Activated CD4-positive, alpha-beta T cell treated with anti-CD3 and anti-CD28 coated beads, Interleukin-2, Interleukin-4, amounts not matched to agents 100 ng/mL and 50 ng/mL, durations not matched to agents 16 hours and 8 hours (primary cell): ENCODE measurements at regions not wholly inside any gene's neighbourhood (a gene's known extent, or its start where the extent isn't known, plus 50 kb on each side); places are given as distances from the start of the nearest gene placed in this dataset.
"Not testable (repeated sequence)": the region's sequence is repeated elsewhere in the genome, so short reads cannot be mapped to it uniquely, and the experiment has no call there.

Experiments used
- DNase-seq: peaks from one replicate; pipeline ENCODE4 v3.0.0-alpha.2; 2020; ENCODE audit warnings: low spot score

DNA sequence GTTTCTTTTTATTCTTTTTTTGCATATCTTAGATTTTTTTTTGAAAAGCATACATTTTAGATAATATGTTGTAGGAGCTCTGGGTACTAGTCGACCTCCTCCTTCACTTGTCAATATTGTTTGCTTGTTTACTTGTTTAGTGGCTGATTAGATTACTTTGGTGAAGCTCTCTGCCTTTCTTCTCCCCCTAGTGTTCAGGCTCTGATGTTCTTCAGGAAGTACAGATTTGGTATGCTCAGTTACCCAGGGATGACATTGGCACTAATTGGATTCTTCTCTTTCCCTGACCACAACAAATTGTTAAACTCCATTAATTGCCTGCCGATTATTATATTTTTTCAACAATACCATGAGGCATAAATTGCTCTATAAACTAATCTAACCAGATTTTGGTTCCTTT lies 491.2 kb downstream of the SUCLG1 start:
- DNase-seq = no peak

DNA sequence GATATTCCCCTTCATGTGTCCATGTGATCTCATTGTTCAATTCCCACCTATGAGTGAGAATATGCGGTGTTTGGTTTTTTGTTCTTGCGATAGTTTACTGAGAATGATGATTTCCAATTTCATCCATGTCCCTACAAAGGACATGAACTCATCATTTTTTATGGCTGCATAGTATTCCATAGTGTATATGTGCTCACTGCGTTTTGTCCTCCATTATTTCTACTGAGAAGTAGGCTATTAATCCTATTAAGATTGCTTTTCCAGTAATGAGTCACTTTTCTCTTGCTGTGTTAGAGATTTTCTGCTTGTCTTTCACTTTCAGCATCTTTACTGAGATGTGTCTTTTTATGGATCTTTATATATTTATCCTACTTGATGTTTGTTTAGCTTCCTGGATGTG lies 492.1 kb downstream of the SUCLG1 start:
- DNase-seq = not testable (repeated sequence)

DNA sequence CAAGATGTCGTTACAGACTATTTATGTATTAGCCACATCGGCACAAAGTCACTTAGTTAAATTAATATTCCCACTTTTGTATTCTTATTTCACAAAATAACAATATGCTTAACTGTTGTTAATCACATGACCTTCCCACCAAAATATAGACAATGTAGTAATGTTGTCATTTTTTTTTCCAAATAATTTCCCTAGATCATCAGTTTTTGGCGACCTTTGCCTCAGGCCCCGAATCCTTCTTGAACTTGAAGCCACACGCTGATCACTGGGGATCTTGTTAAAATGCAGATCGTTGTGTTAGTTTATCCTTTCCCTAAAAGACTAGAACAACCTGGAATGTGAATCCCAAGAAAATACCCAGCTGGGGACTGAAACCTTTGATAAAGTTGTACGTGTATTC lies 497.6 kb downstream of the SUCLG1 start:
- no peak for DNase-seq

DNA sequence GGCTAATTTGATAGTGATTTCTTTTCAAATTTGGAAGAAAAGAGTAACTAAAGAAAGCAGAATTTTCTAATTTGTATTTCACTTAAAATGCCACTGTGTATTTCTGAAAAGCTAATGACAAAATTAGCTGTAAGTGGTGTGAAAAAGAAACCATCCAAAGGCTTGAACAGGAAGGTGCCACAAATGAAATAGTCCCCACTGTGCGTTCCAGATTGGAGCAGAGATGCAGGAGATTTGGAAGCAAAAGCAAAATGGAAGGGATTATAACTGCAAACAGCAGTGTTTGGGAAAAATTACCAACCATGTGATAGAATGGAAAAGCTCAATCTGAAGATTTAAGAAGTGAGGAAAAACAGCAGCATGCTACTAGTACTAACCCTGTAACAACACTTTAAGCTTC lies 498.7 kb downstream of the SUCLG1 start:
- DNase-seq = no peak

DNA sequence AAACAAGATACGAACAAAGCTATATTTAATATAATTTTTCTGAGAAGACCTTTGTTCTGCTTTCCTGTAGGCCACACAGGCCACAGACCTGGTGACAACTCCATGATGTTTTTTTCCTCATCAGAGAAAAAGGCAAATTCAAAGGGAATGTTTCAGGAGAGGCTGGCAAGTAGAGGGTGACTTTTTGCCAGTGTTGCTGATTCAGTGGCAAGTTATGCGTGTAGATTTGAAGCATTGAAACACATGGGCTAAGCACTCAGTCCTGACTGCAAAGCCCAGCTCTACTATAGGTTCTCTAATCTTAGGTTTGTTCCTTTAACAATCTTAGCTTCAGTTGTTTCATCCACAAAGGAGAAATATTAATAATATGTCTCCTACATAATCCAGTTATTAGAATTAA lies 499.8 kb downstream of the SUCLG1 start:
- no peak for DNase-seq

DNA sequence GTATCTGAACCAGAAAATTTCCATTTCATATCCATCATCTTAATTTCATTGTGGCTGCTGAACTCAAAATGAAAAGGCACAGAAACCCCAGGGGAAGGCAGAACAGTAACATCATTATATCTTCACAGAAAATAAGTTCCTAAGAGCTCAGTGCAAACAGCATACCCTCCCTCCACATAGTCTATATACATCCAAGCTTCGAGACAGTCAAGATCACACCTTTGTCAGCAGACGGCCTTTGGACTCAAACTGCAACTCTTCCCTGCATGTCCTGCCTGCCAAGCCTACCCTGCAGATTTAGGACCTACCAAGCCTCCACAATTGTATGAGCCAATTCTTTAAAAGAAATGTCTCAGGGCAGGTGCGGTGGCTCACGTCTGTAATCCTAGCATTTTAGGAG lies 502.1 kb downstream of the SUCLG1 start:
- DNase-seq = no peak

DNA sequence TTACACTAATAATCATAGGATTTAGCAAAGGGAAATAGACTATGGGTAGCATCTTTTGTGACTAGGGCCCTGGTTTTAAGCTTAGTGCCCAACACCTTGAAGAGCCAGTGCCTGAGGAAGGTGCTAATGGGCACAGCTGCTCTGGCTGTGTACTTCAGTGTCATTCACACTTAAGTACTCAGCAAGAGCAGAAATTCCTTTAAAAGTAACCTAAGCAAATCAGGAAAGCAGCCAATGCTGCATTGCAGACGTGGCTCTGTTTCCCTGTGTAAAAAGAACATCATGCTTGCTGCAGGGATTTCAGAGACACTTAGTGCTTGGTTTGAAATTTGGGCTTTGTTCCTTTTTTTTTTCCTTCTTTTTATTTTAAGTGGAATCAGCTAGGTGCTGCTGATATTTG lies 505.4 kb downstream of the SUCLG1 start:
- no peak for DNase-seq

DNA sequence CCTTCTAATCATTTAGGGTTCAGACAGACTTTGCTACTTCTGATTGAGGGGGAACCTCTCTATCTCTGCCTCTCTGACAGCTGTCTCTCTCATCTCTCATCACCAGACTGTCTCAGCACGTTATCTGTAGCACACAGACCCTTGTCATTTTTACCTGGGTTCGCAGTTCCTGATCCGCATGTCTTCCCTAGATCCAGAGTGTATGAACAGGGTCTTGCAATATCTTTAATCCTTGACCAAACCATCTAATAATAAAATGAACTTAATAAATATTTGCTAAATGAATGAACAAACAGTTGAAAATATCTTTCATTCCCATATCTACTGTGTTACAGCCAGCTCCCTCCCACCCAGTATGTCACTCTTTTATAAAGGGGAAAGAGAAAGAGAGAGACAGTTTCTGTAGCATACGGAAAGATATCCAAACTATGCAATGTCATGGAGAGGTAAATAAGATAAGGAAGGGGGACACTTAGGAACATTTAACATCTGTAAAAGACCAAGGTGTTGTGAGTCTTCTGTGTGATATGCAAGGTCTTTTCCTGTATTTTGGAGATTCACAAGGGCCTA lies 507.6 kb downstream of the SUCLG1 start:
- no peak for DNase-seq

DNA sequence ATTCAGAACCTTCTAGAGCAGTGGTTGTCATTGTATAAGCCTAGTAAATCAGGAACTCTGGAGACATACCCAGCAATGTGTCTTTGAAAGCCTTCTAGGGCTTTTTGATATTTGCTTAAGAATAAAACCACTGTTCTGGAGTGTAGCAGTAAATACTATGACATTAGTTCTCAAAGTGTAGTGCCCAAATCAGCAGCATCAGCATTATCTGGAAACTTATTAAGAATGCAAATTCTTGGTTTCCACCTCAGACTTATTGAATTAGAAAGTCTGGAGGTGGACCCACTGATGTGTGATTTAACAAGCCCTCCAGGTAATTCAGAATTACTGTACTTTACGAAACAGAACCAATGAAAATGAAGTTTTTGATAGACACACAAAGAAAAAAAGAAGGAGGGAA lies 509.7 kb downstream of the SUCLG1 start:
- no peak for DNase-seq

DNA sequence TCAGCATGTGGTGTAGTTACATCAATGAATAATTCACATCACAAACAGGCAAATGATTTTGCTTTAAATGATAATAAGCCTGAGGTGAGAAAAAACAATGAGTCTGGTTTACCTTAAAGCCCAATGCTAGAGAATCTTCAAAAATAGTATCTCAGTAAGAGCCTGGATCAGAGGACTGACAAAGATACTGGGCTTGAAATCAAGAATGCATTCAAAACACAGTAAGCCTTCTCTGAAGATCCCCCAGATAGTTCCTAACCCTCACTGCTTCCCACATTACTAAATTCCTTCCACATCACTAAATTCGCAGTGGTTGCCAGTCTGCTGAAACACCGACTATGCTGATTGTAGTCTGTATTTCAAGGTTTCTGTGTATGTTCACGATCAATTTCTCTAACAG lies 514.9 kb downstream of the SUCLG1 start:
- DNase-seq = no peak

DNA sequence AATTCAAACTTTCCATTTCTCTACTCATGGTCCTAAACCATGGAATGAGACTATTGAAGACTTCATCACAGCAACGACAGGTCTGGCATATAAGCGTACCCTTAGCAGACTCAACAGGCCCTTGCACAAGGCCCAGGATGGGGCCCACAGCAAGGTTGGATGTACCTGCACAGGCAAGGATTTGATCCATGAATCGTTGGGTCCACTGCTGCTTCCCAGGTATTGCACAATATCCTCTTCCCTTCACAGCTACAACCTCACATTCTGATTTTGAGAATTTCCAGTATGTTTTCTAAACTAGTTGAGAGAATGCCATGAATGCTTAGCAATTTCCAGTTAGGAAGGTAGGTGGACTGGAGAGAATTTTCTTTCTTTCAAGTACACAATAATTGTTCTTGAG lies 515.8 kb downstream of the SUCLG1 start:
- DNase-seq = no peak

DNA sequence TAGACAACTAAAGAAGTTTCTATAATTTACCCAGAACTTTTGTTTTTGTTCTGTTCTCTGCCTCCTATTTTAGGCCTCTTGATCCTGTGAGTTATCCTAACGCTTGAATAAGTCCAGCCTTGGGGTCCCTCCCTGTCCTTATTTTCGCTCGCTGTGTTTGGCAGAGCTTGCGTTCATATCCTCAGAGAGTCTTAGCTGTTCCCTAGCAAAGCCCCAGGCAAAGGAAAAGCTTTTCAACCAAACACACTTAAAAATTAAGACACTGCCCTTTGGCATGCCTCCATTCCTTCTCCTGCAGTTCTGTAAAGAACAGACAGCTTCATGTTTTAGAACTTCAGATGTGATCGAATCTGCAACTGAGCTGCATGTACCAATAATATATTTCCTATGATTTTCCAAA lies 517.2 kb downstream of the SUCLG1 start:
- no peak for DNase-seq

DNA sequence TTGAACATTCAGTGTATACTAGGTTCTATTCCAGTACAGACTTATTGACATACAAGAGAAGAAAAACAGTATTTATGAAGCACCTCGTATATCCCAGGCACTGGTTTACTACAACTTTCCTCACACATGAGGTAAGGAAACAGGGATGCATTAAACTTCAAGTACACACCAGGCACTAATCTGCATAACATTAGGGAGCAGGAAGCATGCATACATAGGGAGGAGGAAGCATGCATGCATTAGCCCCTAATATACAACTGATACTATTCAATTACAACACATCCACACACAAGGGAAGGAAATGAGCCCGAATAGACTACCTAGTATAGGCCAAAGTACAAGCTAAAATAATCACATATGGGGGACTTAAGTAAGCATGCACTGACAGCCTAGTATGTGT lies 525.3 kb downstream of the SUCLG1 start:
- no peak for DNase-seq

DNA sequence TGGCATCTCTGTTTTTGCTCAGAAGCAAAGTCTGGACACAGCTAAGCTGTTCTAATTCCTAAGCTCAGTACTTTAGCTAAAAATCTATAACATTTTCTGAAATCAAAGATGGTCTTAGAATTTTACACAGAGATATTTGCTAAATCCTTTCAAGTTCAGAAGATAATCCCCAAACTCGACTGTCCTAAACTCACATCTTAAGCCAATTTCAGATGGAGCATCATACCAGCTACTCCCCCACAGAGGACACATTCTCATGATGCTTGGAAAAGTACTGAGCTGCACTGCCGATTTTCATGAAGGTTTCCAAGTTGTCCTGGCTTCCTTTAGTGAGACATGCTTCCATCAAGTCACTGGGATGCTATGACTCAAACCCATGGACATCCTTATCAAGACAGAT lies 535.5 kb downstream of the SUCLG1 start:
- no peak for DNase-seq

DNA sequence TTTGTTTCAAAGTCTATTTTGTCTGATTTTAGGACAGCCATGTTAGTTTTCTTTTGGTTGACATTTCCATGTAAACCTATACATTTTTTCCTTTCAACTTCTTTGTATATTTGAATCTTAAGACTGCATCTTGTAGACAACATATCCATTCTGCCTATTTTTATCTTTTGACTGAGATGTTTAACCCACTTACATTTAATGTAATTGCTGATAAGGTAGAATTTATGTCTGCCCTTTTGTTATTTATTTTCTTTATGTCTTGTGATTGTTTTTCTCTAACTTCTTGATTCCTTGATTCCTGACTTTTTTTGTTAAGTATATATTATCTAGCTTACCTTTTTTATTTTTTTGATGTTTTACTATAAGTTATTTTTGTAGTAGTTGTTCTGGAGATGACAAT lies 542.5 kb downstream of the SUCLG1 start:
- DNase-seq = no peak

DNA sequence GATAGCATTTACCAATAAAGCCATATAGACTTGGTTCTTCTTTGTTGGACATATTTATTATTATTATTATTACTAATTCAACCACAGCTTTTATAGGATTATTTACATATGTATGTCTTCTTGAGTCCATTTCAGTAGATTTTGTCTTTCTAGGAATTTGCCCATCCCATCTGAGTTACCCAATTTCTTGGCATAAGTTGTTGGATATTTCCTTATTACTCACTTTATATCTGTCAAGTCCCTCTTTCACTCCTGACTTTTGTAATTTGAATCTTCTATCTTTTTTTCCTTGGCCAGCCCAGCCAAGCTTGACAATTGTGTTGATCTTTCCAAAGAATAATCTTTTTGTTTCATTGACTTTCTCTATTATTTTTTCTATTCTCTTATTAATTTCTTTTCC lies 543.7 kb downstream of the SUCLG1 start:
- DNase-seq = no peak

DNA sequence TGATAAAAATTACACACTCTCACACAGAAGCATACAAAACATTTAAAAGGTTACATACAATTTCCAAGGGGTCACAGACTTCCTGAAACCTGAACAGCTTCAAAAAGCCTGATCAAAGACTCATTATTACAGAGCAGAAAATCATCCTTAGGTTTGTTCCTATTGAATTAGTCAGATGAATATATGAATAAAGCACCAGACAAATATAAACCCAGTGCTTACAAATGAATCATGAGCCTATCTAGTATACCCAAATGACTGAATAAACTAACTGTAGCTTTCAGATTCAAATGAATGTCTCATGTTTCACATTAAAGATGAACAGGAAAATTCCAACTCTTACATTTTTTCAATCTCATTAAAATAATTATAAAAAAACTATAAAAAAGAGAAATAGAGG lies 550.3 kb downstream of the SUCLG1 start:
- DNase-seq = no peak

DNA sequence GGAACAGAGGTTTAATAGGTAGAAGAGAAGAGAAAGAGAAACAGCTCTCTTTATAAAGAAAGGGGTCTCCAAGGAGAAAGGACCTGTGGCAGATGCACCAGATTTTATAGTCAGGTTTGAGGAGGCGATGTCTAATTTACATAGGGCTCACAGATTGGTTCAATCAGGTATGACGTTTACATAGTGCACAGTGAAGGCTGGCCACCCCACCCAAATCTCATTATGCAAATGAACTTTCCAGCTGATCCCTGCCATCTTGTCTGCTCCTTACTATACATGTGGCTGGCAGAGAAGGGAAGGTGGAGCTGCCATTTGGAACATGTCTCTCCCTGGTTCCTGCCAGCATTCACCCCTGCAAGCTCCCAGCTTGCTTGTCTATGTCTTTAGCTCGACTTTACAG lies 557.8 kb downstream of the SUCLG1 start:
- DNase-seq = no peak

DNA sequence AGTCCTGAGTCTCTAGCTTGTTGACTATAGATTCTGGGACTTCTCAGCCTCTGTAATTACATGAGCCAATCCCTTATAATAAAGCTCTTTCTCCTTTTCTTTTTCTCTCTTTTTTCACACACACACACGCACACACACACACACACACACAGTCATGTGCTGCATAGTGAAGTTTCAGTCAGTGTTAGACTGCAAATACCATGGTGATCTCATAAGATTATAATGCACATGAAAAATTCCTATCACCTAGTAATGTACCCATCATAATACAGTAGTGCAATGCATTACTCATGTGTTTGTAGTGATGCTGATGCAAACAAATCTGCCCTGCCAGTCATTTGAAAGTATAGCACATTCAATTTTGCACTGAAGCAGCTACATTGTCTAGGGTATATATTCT lies 558.2 kb downstream of the SUCLG1 start:
- DNase-seq = no peak

DNA sequence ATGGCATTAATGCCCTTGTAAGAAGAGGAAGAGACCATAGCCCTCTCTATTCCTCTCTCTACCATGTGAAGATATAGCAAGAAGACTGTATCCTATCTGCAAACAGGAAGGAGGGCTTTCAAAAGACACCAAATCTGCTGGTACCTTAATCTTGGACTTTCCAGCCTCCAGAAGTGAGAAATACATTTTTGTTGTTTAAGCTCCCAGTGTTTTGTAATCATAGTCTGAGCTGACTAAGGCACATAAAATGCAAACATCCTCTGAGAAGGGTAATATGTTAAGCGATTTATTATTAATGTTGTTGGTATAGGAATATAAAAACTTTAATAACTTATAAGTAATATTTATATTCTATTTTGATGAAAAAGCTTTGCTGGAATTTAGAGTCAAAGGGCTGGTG lies 559.8 kb downstream of the SUCLG1 start:
- DNase-seq = no peak

DNA sequence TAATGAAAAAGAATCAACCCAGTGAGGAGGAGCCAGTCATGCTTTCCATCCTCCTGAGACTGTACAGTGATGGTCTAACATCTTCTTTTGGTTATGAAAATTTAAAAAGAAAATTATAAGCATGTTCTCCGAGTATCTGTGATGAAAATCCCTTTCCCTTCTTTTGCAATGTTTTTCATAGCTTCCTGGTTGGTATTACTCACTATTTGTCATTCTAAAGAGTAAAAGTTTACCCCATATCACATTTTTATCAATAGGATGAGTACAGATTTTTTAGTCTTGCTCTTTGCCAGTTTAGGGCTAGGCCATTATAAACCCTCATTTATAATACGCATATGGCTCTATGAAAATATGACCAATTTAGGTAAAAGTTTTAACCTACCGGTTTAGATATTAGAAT lies 564.1 kb downstream of the SUCLG1 start:
- DNase-seq = no peak

DNA sequence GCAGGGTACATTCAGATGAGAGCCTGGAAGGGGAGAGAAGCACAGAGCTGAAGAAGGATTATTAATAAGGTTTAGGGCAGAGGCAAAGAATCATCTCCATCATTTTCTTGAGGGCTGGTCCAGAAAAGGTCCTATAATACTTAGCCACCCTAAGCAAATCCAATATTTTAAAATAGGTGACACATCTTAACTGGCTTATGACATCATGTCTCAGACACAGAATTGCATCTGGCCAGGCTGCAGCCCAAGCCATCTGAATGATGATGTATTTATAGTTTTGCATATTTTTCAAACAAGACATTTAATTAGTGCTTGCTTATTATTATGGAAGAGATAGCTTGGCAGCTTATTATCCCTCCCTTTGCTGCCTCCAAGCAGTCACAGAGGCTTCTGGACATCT lies 571.3 kb downstream of the SUCLG1 start:
- no peak for DNase-seq

DNA sequence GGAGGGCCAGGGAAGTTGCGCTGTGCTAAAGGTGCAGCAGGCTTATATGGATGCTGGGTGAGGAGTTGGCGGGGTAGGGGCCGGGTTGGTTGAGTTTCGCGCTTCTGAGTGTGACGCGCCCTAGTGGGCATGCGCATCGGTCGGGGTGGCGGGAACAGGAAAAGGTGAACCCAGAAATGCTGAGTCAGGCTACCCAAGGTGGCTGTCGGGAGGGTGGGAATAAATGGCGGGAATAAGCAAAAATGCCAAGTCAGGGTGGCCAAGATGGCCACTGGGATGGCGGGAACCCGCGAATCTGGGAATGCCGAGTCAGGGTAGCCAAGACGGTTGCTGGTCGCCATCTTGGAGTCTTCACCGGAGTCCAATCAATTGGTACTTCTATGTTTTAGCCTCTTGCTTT lies 580.0 kb downstream of the SUCLG1 start:
- no peak for DNase-seq

DNA sequence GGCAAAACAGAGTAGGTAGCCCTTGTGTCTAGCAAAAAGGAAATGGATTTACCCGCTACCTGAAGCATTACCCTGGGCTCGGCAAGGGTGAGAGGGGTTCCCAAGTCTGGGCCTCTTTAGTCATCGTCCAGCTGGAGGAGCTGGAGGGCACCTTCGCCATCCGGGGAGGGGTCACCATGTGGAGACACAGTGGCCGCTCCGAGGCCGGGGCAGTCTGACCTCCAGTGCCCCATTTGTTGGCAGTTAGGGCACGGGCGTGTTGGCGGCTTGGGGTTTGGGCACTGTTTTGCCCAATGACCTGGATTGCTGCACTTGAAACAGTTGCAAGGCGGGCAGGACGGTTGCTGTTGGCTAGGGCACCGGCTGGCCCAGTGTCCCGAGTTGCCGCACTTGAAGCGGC lies 581.8 kb downstream of the SUCLG1 start:
- DNase-seq = not testable (repeated sequence)
